ENCODE measurements at regions not wholly inside any gene's neighbourhood (a gene's known extent, or its start where the extent isn't known, plus 50 kb on each side); places are given as distances from the start of the nearest gene placed in this dataset.
"Not testable (repeated sequence)": the region's sequence is repeated elsewhere in the genome, so short reads cannot be mapped to it uniquely, and the experiment has no call there.

DNA sequence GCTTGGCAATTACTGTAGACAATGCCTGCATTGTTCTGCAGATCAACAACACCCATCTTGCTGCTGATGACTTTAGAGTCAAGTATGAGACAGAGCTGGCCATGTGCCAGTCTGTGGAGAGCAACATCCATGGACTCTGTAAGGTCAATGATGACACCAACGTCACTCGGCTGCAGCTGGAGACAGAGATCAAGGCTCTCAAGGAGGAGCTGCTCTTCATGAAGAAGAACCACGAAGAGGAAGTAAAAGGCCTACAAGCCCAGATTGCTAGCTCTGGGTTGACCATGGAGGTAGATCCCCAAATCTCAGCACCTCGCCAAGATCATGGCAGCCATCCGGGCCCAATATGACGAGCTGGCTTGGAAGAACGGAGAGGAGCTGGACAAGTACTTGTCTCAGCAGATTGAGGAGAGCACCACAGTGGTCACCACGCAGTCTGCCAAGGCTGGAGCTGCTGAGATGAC lies 69.4 kb upstream of the RTL6 start:
- TF ChIP-seq, protein P1, sequence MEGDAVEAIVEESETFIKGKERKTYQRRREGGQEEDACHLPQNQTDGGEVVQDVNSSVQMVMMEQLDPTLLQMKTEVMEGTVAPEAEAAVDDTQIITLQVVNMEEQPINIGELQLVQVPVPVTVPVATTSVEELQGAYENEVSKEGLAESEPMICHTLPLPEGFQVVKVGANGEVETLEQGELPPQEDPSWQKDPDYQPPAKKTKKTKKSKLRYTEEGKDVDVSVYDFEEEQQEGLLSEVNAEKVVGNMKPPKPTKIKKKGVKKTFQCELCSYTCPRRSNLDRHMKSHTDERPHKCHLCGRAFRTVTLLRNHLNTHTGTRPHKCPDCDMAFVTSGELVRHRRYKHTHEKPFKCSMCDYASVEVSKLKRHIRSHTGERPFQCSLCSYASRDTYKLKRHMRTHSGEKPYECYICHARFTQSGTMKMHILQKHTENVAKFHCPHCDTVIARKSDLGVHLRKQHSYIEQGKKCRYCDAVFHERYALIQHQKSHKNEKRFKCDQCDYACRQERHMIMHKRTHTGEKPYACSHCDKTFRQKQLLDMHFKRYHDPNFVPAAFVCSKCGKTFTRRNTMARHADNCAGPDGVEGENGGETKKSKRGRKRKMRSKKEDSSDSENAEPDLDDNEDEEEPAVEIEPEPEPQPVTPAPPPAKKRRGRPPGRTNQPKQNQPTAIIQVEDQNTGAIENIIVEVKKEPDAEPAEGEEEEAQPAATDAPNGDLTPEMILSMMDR (IDR thresholded peaks at IDR 0.05), result not testable (repeated sequence)
- not testable (repeated sequence) for TF ChIP-seq POLR2A (IDR thresholded peaks at IDR 0.05)
